ENCODE measurements at regions not wholly inside any gene's neighbourhood (a gene's known extent, or its start where the extent isn't known, plus 50 kb on each side); places are given as distances from the start of the nearest gene placed in this dataset.

DNA sequence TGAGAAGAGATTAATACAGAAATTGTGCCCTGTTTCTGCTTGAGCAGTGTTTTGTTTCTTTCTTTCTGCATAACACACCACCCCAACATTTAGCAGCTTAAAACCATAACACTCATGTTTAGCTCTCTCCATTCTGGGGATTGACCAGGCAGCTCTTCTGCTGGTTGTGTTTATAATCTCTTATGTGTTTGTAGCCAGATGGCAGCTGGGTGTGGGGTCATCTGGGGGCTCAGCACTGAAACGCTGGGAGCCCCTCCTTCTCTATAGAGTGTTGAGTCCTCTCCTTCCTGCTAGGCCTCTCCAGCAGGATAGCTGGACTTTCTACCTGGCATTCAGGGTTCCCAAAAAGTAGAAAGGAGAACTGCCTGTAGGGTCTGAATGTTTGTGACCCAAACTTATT lies 270.6 kb downstream of the TTC8 start (continued):
- TF ChIP-seq CBX8 (IDR thresholded peaks at IDR 0.05; ENCODE audit: borderline replicate concordance, low read depth, low read length) (no peak), POU5F1 (IDR thresholded peaks at IDR 0.05; ENCODE audit: low read depth, low read length) (no peak), HDAC2 (IDR thresholded peaks at IDR 0.05; ENCODE audit: borderline replicate concordance in 1 of 2, low read depth in 2 of 2, low read length in 2 of 2) (no peak), GTF2F1 (IDR thresholded peaks at IDR 0.05; ENCODE audit: borderline replicate concordance, low read depth, low read length) (no peak), EZH2 (IDR thresholded peaks at IDR 0.05; ENCODE audit: low read depth, low read length, severe bottlenecking) (no peak), SRF (IDR thresholded peaks at IDR 0.05; ENCODE audit: low read depth, low read length) (no peak), SIN3A (conservative IDR thresholded peaks at IDR 0.05 in 1 of 2, IDR thresholded peaks at IDR 0.05 in 1 of 2; ENCODE audit: low read depth in 1 of 2, low read length in 2 of 2) (no peak), CHD1 (IDR thresholded peaks at IDR 0.05; ENCODE audit: low read depth, low read length) (no peak)
- TF ChIP-seq, protein P1, sequence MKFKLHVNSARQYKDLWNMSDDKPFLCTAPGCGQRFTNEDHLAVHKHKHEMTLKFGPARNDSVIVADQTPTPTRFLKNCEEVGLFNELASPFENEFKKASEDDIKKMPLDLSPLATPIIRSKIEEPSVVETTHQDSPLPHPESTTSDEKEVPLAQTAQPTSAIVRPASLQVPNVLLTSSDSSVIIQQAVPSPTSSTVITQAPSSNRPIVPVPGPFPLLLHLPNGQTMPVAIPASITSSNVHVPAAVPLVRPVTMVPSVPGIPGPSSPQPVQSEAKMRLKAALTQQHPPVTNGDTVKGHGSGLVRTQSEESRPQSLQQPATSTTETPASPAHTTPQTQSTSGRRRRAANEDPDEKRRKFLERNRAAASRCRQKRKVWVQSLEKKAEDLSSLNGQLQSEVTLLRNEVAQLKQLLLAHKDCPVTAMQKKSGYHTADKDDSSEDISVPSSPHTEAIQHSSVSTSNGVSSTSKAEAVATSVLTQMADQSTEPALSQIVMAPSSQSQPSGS (IDR thresholded peaks at IDR 0.05; ENCODE audit: low read length), result no peak

Measured in H1 (cell line).